PFSK-1 (cell line): ENCODE measurements at regions not wholly inside any gene's neighbourhood (a gene's known extent, or its start where the extent isn't known, plus 50 kb on each side); places are given as distances from the start of the nearest gene placed in this dataset.

Source experiments
- POLR2AphosphoS5 ChIP-seq: IDR thresholded peaks from 2 replicates; pipeline ENCODE4 v1.6.1; 2012; ENCODE audit warnings: low read depth, mild to moderate bottlenecking, control low read depth, low read length, moderate library complexity
- REST ChIP-seq, 2 experiments: IDR thresholded peaks; 2 replicates each; pipeline versions ENCODE4 v1.6.1 to v1.8.0; 2011 to 2012; ENCODE audit warnings: low read depth in 2 of 2, low read length in 2 of 2, control low read depth in 1 of 2, inconsistent platforms in 1 of 2, mild to moderate bottlenecking in 1 of 2, moderate library complexity in 1 of 2; ENCODE audit not compliant: insufficient read depth in 1 of 2
- SIN3A ChIP-seq: IDR thresholded peaks from 2 replicates; pipeline ENCODE4 v1.6.1; 2012; ENCODE audit warnings: mild to moderate bottlenecking, low read length, moderate library complexity, borderline replicate concordance; ENCODE audit not compliant: insufficient read depth
- TAF1 ChIP-seq: IDR thresholded peaks from 2 replicates; pipeline ENCODE4 v1.6.1; 2012; ENCODE audit warnings: low read length, control low read depth, borderline replicate concordance; ENCODE audit not compliant: insufficient read depth

- TF ChIP-seq TAF1, result no peak
- TF ChIP-seq POLR2AphosphoS5, result no peak
- TF ChIP-seq REST (IDR thresholded peaks at IDR 0.05; ENCODE audit: insufficient read depth in 1 of 2, low read depth in 2 of 2, low read length in 2 of 2), result no peak
- no peak for TF ChIP-seq SIN3A
Measured at GRCh38 chr4:181687116-181687515, 556.1 kb upstream of the TENM3 start.
